ENCODE measurements at regions not wholly inside any gene's neighbourhood (a gene's known extent, or its start where the extent isn't known, plus 50 kb on each side); places are given as distances from the start of the nearest gene placed in this dataset.

DNA sequence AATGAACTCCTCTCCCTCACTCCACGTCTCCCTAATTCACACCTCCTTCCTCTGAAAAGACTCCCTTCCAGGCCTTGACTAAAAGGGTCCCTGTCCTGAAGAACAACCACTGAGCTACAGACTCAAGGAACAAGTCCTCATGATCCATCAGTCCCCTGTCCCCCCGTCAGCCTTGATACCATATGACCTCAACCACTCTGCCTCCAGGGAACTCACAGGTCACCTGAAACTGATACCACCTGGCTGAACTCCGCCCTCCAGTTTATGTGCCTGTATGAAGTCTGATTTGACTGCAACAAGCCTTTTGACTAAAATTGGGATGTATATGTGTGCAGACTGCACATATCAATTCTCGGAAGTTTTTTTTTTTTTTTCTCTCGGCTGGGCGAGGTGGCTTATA lies 88.7 kb downstream of the UGCG start:
- Histone ChIP-seq H3K27ac (ENCODE audit: low read length) (no peak overlapping the region; the same call in 1 of the 2 replicates), H3K9me3 (ENCODE audit: control insufficient read depth, insufficient read depth, low read depth, low read length) (no peaks in the 10 kb centered on the region), H3K27me3 (ENCODE audit: control insufficient read depth, insufficient read depth, low read length) (no peaks in the 10 kb centered on the region), H3K36me3 (ENCODE audit: control insufficient read depth, insufficient read depth, low read length) (no peaks in the 10 kb centered on the region), H3K4me1 (ENCODE audit: control insufficient read depth, insufficient read depth, low read length) (peaks cover 4% of the 10 kb centered on the region; the same call in 1 of the 2 replicates), H3K4me3 (ENCODE audit: low read depth in 2 of 2, low read length in 2 of 2) (no peak overlapping the region)
- BruUV-seq (replicated peaks) = no TSS peak
- intact Hi-C loops (cut with micrococcal nuclease; ENCODE audit: unreplicated experiment) = no loop called here
- in situ Hi-C loops (cut with HindIII; ENCODE audit: low pct_unique_long_range_greater_than_20kb, low sequenced_read_pairs) = no loop called here
- ATAC-seq (no peak), DNase-seq (ENCODE audit: low read depth, low spot score) (no peak)
- ChIA-PET POLR2A (no interaction called here), CTCF (no interaction called here)
- TF ChIP-seq SIN3A (IDR thresholded peaks at IDR 0.05; ENCODE audit: borderline replicate concordance, insufficient read depth, low read depth, low read length) = no peak
- TF ChIP-seq CTCF (IDR thresholded peaks at IDR 0.05) = no peak
- TF ChIP-seq, protein P1, sequence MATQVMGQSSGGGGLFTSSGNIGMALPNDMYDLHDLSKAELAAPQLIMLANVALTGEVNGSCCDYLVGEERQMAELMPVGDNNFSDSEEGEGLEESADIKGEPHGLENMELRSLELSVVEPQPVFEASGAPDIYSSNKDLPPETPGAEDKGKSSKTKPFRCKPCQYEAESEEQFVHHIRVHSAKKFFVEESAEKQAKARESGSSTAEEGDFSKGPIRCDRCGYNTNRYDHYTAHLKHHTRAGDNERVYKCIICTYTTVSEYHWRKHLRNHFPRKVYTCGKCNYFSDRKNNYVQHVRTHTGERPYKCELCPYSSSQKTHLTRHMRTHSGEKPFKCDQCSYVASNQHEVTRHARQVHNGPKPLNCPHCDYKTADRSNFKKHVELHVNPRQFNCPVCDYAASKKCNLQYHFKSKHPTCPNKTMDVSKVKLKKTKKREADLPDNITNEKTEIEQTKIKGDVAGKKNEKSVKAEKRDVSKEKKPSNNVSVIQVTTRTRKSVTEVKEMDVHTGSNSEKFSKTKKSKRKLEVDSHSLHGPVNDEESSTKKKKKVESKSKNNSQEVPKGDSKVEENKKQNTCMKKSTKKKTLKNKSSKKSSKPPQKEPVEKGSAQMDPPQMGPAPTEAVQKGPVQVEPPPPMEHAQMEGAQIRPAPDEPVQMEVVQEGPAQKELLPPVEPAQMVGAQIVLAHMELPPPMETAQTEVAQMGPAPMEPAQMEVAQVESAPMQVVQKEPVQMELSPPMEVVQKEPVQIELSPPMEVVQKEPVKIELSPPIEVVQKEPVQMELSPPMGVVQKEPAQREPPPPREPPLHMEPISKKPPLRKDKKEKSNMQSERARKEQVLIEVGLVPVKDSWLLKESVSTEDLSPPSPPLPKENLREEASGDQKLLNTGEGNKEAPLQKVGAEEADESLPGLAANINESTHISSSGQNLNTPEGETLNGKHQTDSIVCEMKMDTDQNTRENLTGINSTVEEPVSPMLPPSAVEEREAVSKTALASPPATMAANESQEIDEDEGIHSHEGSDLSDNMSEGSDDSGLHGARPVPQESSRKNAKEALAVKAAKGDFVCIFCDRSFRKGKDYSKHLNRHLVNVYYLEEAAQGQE (IDR thresholded peaks at IDR 0.05; ENCODE audit: insufficient read depth in 1 of 2, low read depth in 2 of 2, low read length in 1 of 2) = no peak
- TF ChIP-seq TCF7L2 (IDR thresholded peaks at IDR 0.05; ENCODE audit: low read depth, low read length) = no peak
- TF ChIP-seq POLR2AphosphoS5 (IDR thresholded peaks at IDR 0.05; ENCODE audit: low read depth, low read length) = no peak

GRCh38 chr9:111986035-111986556 lies 89.5 kb downstream of the UGCG start:
- intact Hi-C loops (cut with micrococcal nuclease; ENCODE audit: unreplicated experiment) (no loop called here), in situ Hi-C loops (cut with HindIII; ENCODE audit: low pct_unique_long_range_greater_than_20kb, low sequenced_read_pairs) (no loop called here)
- CTCF ChIA-PET = interaction anchor here (0.7 kb wide), 1 partner anchor 199 kb away, joined by 4 read pairs; no protein-coding TSS in a partner anchor
- no peaks in the 10 kb centered on the region for H3K36me3 ChIP-seq (ENCODE audit: control insufficient read depth, insufficient read depth, low read length)
- H3K4me1 ChIP-seq (ENCODE audit: control insufficient read depth, insufficient read depth, low read length) = no peaks in the 10 kb centered on the region
- H3K27ac ChIP-seq (ENCODE audit: low read length) = peak overlapping the region; percentile 46; the same call in 1 of the 2 replicates
- H3K9me3 ChIP-seq (ENCODE audit: control insufficient read depth, insufficient read depth, low read depth, low read length) = no peaks in the 10 kb centered on the region
- POLR2A ChIA-PET = interaction anchor here (0.7 kb wide), 1 partner anchor 180 kb away, joined by 10 read pairs; no protein-coding TSS in a partner anchor
- no peak for TF ChIP-seq POLR2AphosphoS5 (IDR thresholded peaks at IDR 0.05; ENCODE audit: low read depth, low read length)
- no peak for TF ChIP-seq TCF7L2 (IDR thresholded peaks at IDR 0.05; ENCODE audit: low read depth, low read length)
- TF ChIP-seq CTCF (IDR thresholded peaks at IDR 0.05) = no peak
- TF ChIP-seq SIN3A (IDR thresholded peaks at IDR 0.05; ENCODE audit: borderline replicate concordance, insufficient read depth, low read depth, low read length) = no peak
- TF ChIP-seq, protein P1 (IDR thresholded peaks at IDR 0.05; ENCODE audit: insufficient read depth in 1 of 2, low read depth in 2 of 2, low read length in 1 of 2) = no peak
- no peak overlapping the region for H3K4me3 ChIP-seq (ENCODE audit: low read depth in 2 of 2, low read length in 2 of 2)
- ATAC-seq = no peak
- H3K27me3 ChIP-seq (ENCODE audit: control insufficient read depth, insufficient read depth, low read length) = no peaks in the 10 kb centered on the region
- DNase-seq (ENCODE audit: low read depth, low spot score) = no peak
- BruUV-seq (replicated peaks) = no TSS peak
